NCI-H526 treated with DMSO at 0.1 percent for 48 hours (cell line): ENCODE measurements at regions not wholly inside any gene's neighbourhood (a gene's known extent, or its start where the extent isn't known, plus 50 kb on each side); places are given as distances from the start of the nearest gene placed in this dataset.
"Not testable (repeated sequence)": the region's sequence is repeated elsewhere in the genome, so short reads cannot be mapped to it uniquely, and the experiment has no call there.

Experiments used
- DNase-seq: peaks from one replicate; lab custom pipeline; 2025; lab: John Stamatoyannopoulos, UW

DNA sequence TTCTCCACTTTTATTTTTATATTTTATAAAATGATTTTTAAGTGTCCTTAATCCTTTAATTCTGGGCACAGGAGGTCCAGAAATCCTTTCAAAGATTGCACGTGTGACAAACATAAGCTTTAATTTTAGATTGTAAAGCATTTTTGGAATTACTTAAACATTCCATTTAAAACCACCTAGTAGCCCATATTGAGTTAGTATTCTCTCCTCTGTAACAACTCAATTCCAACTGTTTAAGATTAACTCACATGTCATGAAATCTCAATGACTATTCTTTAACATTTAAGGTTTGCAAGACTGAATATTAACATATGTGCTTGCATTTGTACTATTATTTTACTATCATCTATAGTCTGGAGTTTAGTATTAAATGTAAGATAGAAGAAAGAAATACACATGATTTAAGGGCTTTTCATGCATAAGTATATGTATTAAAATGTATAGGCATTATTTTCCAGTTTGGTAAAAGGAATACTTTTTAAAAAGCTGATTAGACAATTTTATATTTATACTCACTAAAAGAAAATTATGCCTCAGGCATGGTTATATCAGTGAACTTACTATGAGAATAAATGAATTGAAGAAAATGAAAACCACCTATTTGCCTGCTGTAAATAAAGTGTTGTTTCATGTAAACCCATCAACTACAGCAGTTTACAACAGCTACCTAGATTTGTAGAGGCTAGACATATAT lies 776.9 kb downstream of the SLC6A15 start:
- no peak for DNase-seq

- no peak for DNase-seq
Measured at GRCh38 chr12:84134797-84135366, 777.7 kb downstream of the SLC6A15 start.

- DNase-seq: no peak
Measured at GRCh38 chr12:84131076-84131475, 781.5 kb downstream of the SLC6A15 start.

- no peak for DNase-seq
Measured at GRCh38 chr12:84128117-84128991, 784.2 kb downstream of the SLC6A15 start.

GRCh38 chr12:84124211-84124610 lies 788.4 kb downstream of the SLC6A15 start:
- no peak for DNase-seq

DNA sequence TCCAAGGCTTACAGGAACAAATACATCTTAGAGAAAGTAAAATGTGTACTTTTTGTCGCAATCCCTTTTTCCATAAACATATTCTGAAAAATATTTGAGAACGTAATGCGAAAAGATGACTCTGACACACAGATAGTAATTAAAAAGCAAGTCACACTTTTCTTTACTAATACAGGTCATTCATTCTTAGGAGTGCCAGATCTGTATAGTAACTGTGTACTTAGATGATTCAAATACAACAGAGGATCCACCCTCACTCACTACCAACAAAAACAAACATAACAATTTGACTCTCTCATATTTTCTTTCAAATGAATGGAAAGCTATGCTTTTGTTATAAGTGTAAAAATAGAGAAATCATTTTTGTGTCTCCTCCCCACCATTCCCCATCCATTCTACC lies 795.4 kb downstream of the SLC6A15 start:
- no peak for DNase-seq

- DNase-seq: no peak
Measured at GRCh38 chr12:84113666-84114065, 798.9 kb downstream of the SLC6A15 start.

DNA sequence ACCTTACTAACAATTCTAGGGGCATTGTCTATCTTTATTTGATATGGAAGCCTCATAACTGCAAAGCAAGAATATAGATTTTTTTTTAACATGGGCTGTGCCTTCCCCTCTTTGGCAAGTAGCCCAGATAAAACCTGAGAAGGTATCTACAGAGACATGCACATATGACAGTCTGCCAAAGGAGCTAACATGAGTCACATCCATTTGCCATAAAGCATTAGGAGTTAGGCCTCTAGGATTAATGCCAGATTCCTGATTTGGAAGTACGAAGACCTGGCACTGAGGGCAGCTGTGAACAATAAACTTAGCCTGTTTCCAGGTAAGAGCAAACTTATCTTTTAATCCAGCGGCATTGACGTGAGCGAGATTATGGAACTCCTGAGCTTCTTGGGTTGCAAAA lies 808.7 kb downstream of the SLC6A15 start:
- DNase-seq: not testable (repeated sequence)

GRCh38 chr12:84101963-84102362 lies 810.6 kb downstream of the SLC6A15 start:
- not testable (repeated sequence) for DNase-seq

GRCh38 chr12:84099591-84099990 lies 813.0 kb downstream of the SLC6A15 start:
- not testable (repeated sequence) for DNase-seq

GRCh38 chr12:84091651-84092050 lies 820.9 kb downstream of the SLC6A15 start:
- DNase-seq: no peak

- DNase-seq: no peak
Measured at GRCh38 chr12:84089356-84089755, 823.2 kb downstream of the SLC6A15 start.

DNA sequence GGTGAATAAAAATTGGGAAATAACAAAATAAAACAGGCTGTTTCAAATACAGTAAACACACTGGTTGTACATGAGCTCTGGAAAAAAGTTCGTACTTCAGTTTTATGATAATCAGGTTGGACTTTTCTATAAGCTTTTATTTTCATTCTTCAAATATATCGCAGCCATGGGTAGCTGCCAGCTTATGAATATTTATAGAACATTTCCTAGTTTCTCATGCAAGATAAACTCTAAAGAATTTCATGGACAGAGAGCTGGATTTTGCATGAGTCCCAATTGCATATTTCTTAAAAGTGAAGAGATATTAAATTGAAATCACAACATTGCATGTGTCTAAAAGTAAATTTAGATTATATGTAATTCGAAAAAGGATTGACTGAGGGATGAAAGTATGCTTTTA lies 827.6 kb downstream of the SLC6A15 start:
- no peak for DNase-seq

- DNase-seq: no peak
Measured at GRCh38 chr12:84079626-84080025, 833.0 kb downstream of the SLC6A15 start.

- DNase-seq: no peak
Measured at GRCh38 chr12:84077679-84078078, 834.9 kb downstream of the SLC6A15 start.

DNA sequence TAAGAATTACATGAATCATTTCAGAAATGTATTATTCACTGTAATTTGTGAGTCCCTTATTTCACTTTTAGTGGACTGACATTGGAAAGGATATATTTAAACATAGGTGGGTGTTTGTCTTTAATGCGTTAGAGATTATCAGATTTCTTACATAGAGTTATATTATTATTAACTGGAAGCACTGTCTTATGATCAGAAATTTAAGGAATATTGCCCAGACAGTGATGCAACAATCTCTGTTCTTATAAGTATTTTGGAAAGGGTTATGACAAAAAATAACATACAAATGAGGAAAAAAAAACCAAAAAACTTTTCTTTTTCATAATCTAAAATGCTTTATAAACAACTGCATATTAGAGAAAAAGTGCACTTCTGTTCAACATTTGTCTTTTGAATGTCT lies 836.6 kb downstream of the SLC6A15 start:
- no peak for DNase-seq

DNA sequence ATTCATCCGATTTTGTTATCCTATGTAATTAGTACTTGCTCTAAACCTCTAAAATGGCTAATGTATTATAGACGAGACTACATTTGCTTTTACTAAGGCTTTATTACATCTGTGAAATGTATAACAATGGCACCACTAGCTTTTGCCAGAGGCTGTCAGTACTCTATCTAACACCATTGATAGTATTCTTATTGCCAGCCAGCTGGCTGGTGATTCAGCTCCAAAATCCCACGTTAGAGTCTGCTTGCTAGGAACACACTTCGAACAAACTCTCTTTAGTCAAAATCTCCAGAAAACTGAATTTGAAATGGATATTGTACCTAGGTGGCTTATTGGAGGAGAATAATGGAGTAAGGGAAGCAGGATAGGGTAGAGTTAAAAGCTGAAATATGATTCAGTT lies 839.2 kb downstream of the SLC6A15 start:
- DNase-seq: no peak

- no peak for DNase-seq
Measured at GRCh38 chr12:84072961-84073360, 839.6 kb downstream of the SLC6A15 start.

GRCh38 chr12:84070292-84070691 lies 842.3 kb downstream of the SLC6A15 start:
- DNase-seq: no peak

DNA sequence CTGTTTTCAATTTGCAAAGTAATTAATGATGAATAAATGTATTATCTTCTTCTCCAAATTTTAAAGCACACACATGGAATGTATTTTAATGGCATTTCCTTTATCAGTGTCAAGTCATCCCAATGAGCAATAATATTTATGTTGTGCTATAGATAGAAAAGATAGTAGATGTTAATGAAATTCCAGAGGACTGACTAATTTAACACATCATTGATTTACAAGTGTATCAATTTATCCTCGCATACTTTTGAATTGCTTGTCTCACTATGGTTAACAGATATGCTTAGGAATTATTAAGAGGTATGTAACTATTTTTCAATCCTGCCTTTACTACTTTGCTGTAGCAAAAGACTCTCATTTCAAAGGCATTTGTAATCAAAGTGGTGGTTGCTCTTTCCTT lies 842.9 kb downstream of the SLC6A15 start:
- DNase-seq: no peak

- DNase-seq: no peak
Measured at GRCh38 chr12:84069198-84069597, 843.4 kb downstream of the SLC6A15 start.

DNA sequence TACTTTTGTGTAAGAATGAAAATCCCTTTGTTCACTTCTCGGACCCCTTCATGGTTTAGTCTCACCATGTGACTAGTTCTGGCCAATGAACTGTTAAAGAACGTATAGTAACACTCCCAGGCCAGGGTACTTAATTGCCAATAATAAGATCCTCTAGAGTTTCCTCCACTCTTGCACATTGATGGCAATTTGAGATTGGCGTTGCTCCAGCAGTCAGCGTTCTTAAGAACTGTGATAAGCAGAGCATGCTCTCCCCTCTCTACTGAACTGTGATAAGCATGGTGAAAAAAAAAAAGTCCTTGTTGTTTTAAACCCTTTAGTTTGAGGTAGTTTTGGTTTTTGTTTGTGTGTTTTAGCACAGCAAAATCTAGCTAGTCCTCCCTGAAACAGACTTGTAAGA lies 854.5 kb downstream of the SLC6A15 start:
- no peak for DNase-seq

DNA sequence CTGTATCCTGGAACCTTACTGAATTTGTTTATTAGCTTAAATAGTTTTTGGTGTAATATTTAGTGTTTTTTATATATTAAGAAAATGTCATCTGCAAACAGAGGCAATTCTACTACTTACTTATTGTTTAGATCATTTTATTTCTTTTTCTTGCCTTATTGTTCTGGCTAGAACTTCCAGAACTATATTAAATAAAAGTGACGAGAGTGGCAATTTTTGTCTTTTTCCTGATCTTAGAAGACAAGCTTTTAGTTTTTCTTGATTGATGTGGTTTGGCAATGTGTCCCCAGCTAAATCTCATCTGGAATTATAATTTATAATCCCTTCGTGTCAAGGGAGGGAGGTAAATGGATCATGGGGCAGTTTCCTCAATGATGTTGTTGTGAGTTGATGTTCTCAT lies 857.8 kb downstream of the SLC6A15 start:
- DNase-seq: no peak
